Activated naive CD8-positive, alpha-beta T cell treated with anti-CD3 and anti-CD28 coated beads, Interleukin-2, amount 50 U/mL, for 24 hours (primary cell): ENCODE measurements at regions not wholly inside any gene's neighbourhood (a gene's known extent, or its start where the extent isn't known, plus 50 kb on each side); places are given as distances from the start of the nearest gene placed in this dataset.
"Not testable (repeated sequence)": the region's sequence is repeated elsewhere in the genome, so short reads cannot be mapped to it uniquely, and the experiment has no call there.

Source experiments
- ATAC-seq: fragments of 150-1000 bp; cut with Tn5 transposase; one replicate; pipeline ENCODE4 v1.10.0; 2021
- DNase-seq: peaks from one replicate; pipeline ENCODE4 v3.0.0; 2021
- H3K27ac Mint-ChIP-seq: one replicate; pipeline ENCODE4 v1.8.0; 2021; ENCODE audit warnings: mild to moderate bottlenecking, mixed read lengths
- H3K27me3 Mint-ChIP-seq: one replicate; pipeline ENCODE4 v1.8.0; 2021; ENCODE audit warnings: mixed read lengths
- H3K36me3 Mint-ChIP-seq: one replicate; pipeline ENCODE4 v1.8.0; 2021; ENCODE audit warnings: low read depth, mixed read lengths
- H3K4me1 Mint-ChIP-seq: one replicate; pipeline ENCODE4 v1.8.0; 2021; ENCODE audit warnings: mixed read lengths
- H3K4me3 Mint-ChIP-seq: one replicate; pipeline ENCODE4 v1.8.0; 2021; ENCODE audit warnings: mild to moderate bottlenecking, moderate library complexity, mixed read lengths
- H3K9me3 Mint-ChIP-seq: one replicate; pipeline ENCODE4 v1.8.0; 2021; ENCODE audit warnings: mixed read lengths

GRCh38 chr2:111432916-111433499 is 312.3 kb downstream of the BCL2L11 start:
- DNase-seq, H3K27me3 Mint-ChIP-seq, H3K27ac Mint-ChIP-seq, H3K36me3 Mint-ChIP-seq, H3K9me3 Mint-ChIP-seq, H3K4me3 Mint-ChIP-seq: not testable (repeated sequence)
- ATAC-seq = peak; percentile 7
- peaks cover 46% of the 10 kb centered on the region for H3K4me1 Mint-ChIP-seq

GRCh38 chr2:111433892-111434607 is 313.3 kb downstream of the BCL2L11 start:
- H3K4me3 Mint-ChIP-seq, H3K27me3 Mint-ChIP-seq, H3K9me3 Mint-ChIP-seq, H3K36me3 Mint-ChIP-seq, ATAC-seq, H3K27ac Mint-ChIP-seq, DNase-seq: not testable (repeated sequence)
- peaks cover 39% of the 10 kb centered on the region for H3K4me1 Mint-ChIP-seq

- DNase-seq, H3K27ac Mint-ChIP-seq, ATAC-seq, H3K9me3 Mint-ChIP-seq, H3K36me3 Mint-ChIP-seq, H3K4me3 Mint-ChIP-seq, H3K27me3 Mint-ChIP-seq: not testable (repeated sequence)
- H3K4me1 Mint-ChIP-seq = peaks cover 36% of the 10 kb centered on the region
Measured at GRCh38 chr2:111434608-111434939, 313.9 kb downstream of the BCL2L11 start.

- not testable (repeated sequence) for H3K4me3 Mint-ChIP-seq, H3K27ac Mint-ChIP-seq, H3K36me3 Mint-ChIP-seq, H3K9me3 Mint-ChIP-seq, H3K27me3 Mint-ChIP-seq, DNase-seq, ATAC-seq
- peaks cover 36% of the 10 kb centered on the region for H3K4me1 Mint-ChIP-seq
Measured at GRCh38 chr2:111435553-111436310, 315.0 kb downstream of the BCL2L11 start.

GRCh38 chr2:111436411-111436810 is 315.7 kb downstream of the BCL2L11 start:
- DNase-seq, H3K9me3 Mint-ChIP-seq, H3K36me3 Mint-ChIP-seq, H3K27me3 Mint-ChIP-seq, ATAC-seq, H3K27ac Mint-ChIP-seq, H3K4me3 Mint-ChIP-seq: not testable (repeated sequence)
- H3K4me1 Mint-ChIP-seq = peaks cover 32% of the 10 kb centered on the region

- H3K9me3 Mint-ChIP-seq, H3K27me3 Mint-ChIP-seq, DNase-seq, ATAC-seq, H3K36me3 Mint-ChIP-seq: not testable (repeated sequence)
- Mint-ChIP-seq H3K27ac (peak overlapping the region; percentile 79), H3K4me1 (peaks cover 30% of the 10 kb centered on the region), H3K4me3 (peak overlapping the region; percentile 40)
Measured at GRCh38 chr2:111437288-111437990, 316.7 kb downstream of the BCL2L11 start.

GRCh38 chr2:111438161-111438560 is 317.4 kb downstream of the BCL2L11 start:
- Mint-ChIP-seq H3K4me1 (peaks cover 26% of the 10 kb centered on the region), H3K27ac (peak overlapping the region; percentile 79), H3K4me3 (peak overlapping the region; percentile 40)
- not testable (repeated sequence) for ATAC-seq, H3K9me3 Mint-ChIP-seq, DNase-seq, H3K27me3 Mint-ChIP-seq, H3K36me3 Mint-ChIP-seq

- peak overlapping the region; percentile 93 for H3K27ac Mint-ChIP-seq
- H3K27me3 Mint-ChIP-seq, H3K36me3 Mint-ChIP-seq, DNase-seq, H3K9me3 Mint-ChIP-seq: not testable (repeated sequence)
- ATAC-seq = peak; percentile 60
- H3K4me1 Mint-ChIP-seq = peaks cover 21% of the 10 kb centered on the region
- peak overlapping the region; percentile 56 for H3K4me3 Mint-ChIP-seq
Measured at GRCh38 chr2:111439237-111439636, 318.5 kb downstream of the BCL2L11 start.

- DNase-seq, H3K27me3 Mint-ChIP-seq, H3K36me3 Mint-ChIP-seq, H3K9me3 Mint-ChIP-seq: not testable (repeated sequence)
- peak; percentile 30 for ATAC-seq
- Mint-ChIP-seq H3K27ac (peak overlapping the region; percentile 94), H3K4me1 (peaks cover 18% of the 10 kb centered on the region), H3K4me3 (peak overlapping the region; percentile 36)
Measured at GRCh38 chr2:111441614-111442013, 320.9 kb downstream of the BCL2L11 start.

GRCh38 chr2:111442767-111443454 is 322.2 kb downstream of the BCL2L11 start:
- H3K4me3 Mint-ChIP-seq, ATAC-seq: not testable (repeated sequence)

GRCh38 chr2:111444516-111444915 is 323.8 kb downstream of the BCL2L11 start:
- not testable (repeated sequence) for H3K4me3 Mint-ChIP-seq, H3K36me3 Mint-ChIP-seq, DNase-seq, H3K4me1 Mint-ChIP-seq, H3K27me3 Mint-ChIP-seq, H3K27ac Mint-ChIP-seq, H3K9me3 Mint-ChIP-seq, ATAC-seq

More at GRCh38 chr2:111442767-111443454, 322.2 kb downstream of the BCL2L11 start:
- not testable (repeated sequence) for H3K27ac Mint-ChIP-seq, H3K9me3 Mint-ChIP-seq, H3K27me3 Mint-ChIP-seq, DNase-seq, H3K36me3 Mint-ChIP-seq
- peaks cover 13% of the 10 kb centered on the region for H3K4me1 Mint-ChIP-seq

- H3K27ac Mint-ChIP-seq, H3K4me1 Mint-ChIP-seq, H3K36me3 Mint-ChIP-seq, H3K9me3 Mint-ChIP-seq, H3K4me3 Mint-ChIP-seq, ATAC-seq, H3K27me3 Mint-ChIP-seq, DNase-seq: not testable (repeated sequence)
Measured at GRCh38 chr2:111445191-111445929, 324.6 kb downstream of the BCL2L11 start.

GRCh38 chr2:111445941-111446340 is 325.2 kb downstream of the BCL2L11 start:
- H3K4me3 Mint-ChIP-seq, H3K9me3 Mint-ChIP-seq, H3K4me1 Mint-ChIP-seq, H3K27ac Mint-ChIP-seq, DNase-seq, H3K36me3 Mint-ChIP-seq, H3K27me3 Mint-ChIP-seq, ATAC-seq: not testable (repeated sequence)
